Neural progenitor cell (in vitro differentiated cells): ENCODE measurements at regions not wholly inside any gene's neighbourhood (a gene's known extent, or its start where the extent isn't known, plus 50 kb on each side); places are given as distances from the start of the nearest gene placed in this dataset.

Experiments used
- DNase-seq: peaks from one replicate; pipeline ENCODE4 v3.0.0-alpha.2; 2016; ENCODE audit warnings: low spot score
- H2AFZ ChIP-seq: fragments of 200-600 bp; sonication (generic); replicated peaks from 2 replicates; pipeline ENCODE4 v1.6.1; 2016; ENCODE audit warnings: antibody characterized with exemption
- H3F3A ChIP-seq: fragments of 200-600 bp; sonication (generic); 2 replicates; pipeline ENCODE4 v1.6.1; 2016; ENCODE audit warnings: antibody characterized with exemption, low read depth
- H3K27ac ChIP-seq: fragments of 200-600 bp; sonication (generic); 2 replicates; pipeline ENCODE4 v1.5.1; 2016; ENCODE audit warnings: mild to moderate bottlenecking
- H3K27me3 ChIP-seq: fragments of 200-600 bp; sonication (generic); 2 replicates; pipeline ENCODE4 v1.6.1; 2016; ENCODE audit warnings: mild to moderate bottlenecking, moderate library complexity
- H3K36me3 ChIP-seq: fragments of 200-600 bp; sonication (generic); 2 replicates; pipeline ENCODE4 v1.5.1; 2016
- H3K4me1 ChIP-seq: fragments of 200-600 bp; sonication (generic); 2 replicates; pipeline ENCODE4 v1.6.1; 2016; ENCODE audit warnings: mixed run types
- H3K4me2 ChIP-seq: fragments of 200-600 bp; sonication (generic); 2 replicates; pipeline ENCODE4 v1.6.1; 2016
- H3K4me3 ChIP-seq: fragments of 200-600 bp; sonication (generic); 2 replicates; pipeline ENCODE4 v1.5.1; 2016
- H3K79me2 ChIP-seq: fragments of 200-600 bp; sonication (generic); 2 replicates; pipeline ENCODE4 v1.6.1; 2016; ENCODE audit warnings: low read depth
- H3K9ac ChIP-seq: fragments of 200-600 bp; sonication (generic); 2 replicates; pipeline ENCODE4 v1.6.1; 2016
- H3K9me3 ChIP-seq: fragments of 200-600 bp; sonication (generic); 2 replicates; pipeline ENCODE4 v1.5.1; 2016; ENCODE audit warnings: low read depth
- H4K20me1 ChIP-seq: fragments of 200-600 bp; sonication (generic); 2 replicates; pipeline ENCODE4 v1.6.1; 2016; ENCODE audit warnings: low read depth
- H3K27ac Mint-ChIP-seq: 3 replicates; pipeline ENCODE4 v1.8.0; 2021; ENCODE audit warnings: mixed read lengths
- H3K27me3 Mint-ChIP-seq: 2 replicates; pipeline ENCODE4 v1.8.0; 2022; ENCODE audit warnings: low read depth, mild to moderate bottlenecking, inconsistent platforms, moderate library complexity, mixed read lengths; ENCODE audit not compliant: insufficient read depth
- H3K36me3 Mint-ChIP-seq: 3 replicates; pipeline ENCODE4 v1.8.0; 2021; ENCODE audit warnings: mixed read lengths
- H3K4me1 Mint-ChIP-seq: 3 replicates; pipeline ENCODE4 v1.8.0; 2021; ENCODE audit warnings: mixed read lengths
- H3K4me3 Mint-ChIP-seq: 3 replicates; pipeline ENCODE4 v1.8.0; 2021; ENCODE audit warnings: mild to moderate bottlenecking, moderate library complexity, mixed read lengths
- H3K9me3 Mint-ChIP-seq: 3 replicates; pipeline ENCODE4 v1.8.0; 2020; ENCODE audit warnings: mixed read lengths
- EZH2 ChIP-seq: fragments of 200-600 bp; sonication (generic); IDR thresholded peaks from 2 replicates; pipeline ENCODE4 v1.6.1; 2017; ENCODE audit warnings: antibody characterized with exemption, mild to moderate bottlenecking, moderate library complexity
- EZH2phosphoT487 ChIP-seq: fragments of 200-600 bp; sonication (generic); IDR thresholded peaks from 2 replicates; pipeline ENCODE4 v1.6.1; 2017; ENCODE audit warnings: antibody characterized with exemption
- TF ChIP-seq, protein P1 (sequence below): fragments of 200-600 bp; sonication (generic); IDR thresholded peaks from 2 replicates; pipeline ENCODE4 v1.5.1; 2017; ENCODE audit warnings: antibody characterized with exemption, mild to moderate bottlenecking

DNA sequence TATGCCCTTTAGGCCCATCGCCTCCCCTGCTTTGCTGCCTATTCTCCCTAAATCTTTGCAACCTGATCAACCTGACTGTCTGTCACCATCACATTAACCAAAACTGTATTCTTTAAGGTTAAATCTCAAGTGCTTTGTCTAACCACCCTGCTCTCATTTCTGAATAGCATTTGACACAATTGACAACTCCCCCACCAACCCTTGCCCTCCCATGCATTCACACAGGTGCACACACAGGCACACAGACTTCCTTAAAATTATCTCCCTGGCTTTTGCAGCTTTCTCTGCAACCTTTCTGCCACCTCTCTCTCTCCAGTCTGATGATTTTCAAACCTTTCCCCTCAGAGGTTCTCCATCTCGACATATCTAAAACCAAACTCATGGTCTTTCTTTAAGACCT lies 64.6 kb upstream of the ST8SIA3 start:
- no peaks in the 10 kb centered on the region for H3K4me1 ChIP-seq
- no peaks in the 10 kb centered on the region for H4K20me1 ChIP-seq
- no peaks in the 10 kb centered on the region for H3K36me3 ChIP-seq
- Mint-ChIP-seq H3K27ac (no peak overlapping the region), H3K9me3 (peaks cover 6% of the 10 kb centered on the region), H3K4me1 (no peaks in the 10 kb centered on the region), H3K36me3 (no peaks in the 10 kb centered on the region), H3K4me3 (no peak overlapping the region), H3K27me3 (no peaks in the 10 kb centered on the region)
- H3K79me2 ChIP-seq = no peaks in the 10 kb centered on the region
- no peak overlapping the region for H3K4me3 ChIP-seq
- TF ChIP-seq, protein P1, sequence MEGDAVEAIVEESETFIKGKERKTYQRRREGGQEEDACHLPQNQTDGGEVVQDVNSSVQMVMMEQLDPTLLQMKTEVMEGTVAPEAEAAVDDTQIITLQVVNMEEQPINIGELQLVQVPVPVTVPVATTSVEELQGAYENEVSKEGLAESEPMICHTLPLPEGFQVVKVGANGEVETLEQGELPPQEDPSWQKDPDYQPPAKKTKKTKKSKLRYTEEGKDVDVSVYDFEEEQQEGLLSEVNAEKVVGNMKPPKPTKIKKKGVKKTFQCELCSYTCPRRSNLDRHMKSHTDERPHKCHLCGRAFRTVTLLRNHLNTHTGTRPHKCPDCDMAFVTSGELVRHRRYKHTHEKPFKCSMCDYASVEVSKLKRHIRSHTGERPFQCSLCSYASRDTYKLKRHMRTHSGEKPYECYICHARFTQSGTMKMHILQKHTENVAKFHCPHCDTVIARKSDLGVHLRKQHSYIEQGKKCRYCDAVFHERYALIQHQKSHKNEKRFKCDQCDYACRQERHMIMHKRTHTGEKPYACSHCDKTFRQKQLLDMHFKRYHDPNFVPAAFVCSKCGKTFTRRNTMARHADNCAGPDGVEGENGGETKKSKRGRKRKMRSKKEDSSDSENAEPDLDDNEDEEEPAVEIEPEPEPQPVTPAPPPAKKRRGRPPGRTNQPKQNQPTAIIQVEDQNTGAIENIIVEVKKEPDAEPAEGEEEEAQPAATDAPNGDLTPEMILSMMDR = no peak
- H3K9ac ChIP-seq = no peak overlapping the region
- no peaks in the 10 kb centered on the region for H3K9me3 ChIP-seq
- no peak overlapping the region for H3K4me2 ChIP-seq
- DNase-seq = no peak
- no peaks in the 10 kb centered on the region for H3K27me3 ChIP-seq
- no peak overlapping the region for H2AFZ ChIP-seq
- no peak overlapping the region for H3K27ac ChIP-seq
- no peaks in the 10 kb centered on the region for H3F3A ChIP-seq

GRCh38 chr18:57294547-57294946 lies 57.8 kb upstream of the ST8SIA3 start:
- H3K4me3 Mint-ChIP-seq = no peak overlapping the region
- TF ChIP-seq EZH2phosphoT487 = no peak
- TF ChIP-seq, protein P1 = no peak
- no peak for TF ChIP-seq EZH2

GRCh38 chr18:57296336-57296735 lies 56.0 kb upstream of the ST8SIA3 start:
- Histone ChIP-seq H3K79me2 (no peaks in the 10 kb centered on the region), H3K9ac (no peak overlapping the region), H2AFZ (no peak overlapping the region), H3K27me3 (no peaks in the 10 kb centered on the region), H3K27ac (no peak overlapping the region), H3K4me2 (no peak overlapping the region), H3F3A (no peaks in the 10 kb centered on the region), H3K9me3 (no peaks in the 10 kb centered on the region), H3K36me3 (no peaks in the 10 kb centered on the region), H3K4me1 (no peaks in the 10 kb centered on the region), H3K4me3 (no peak overlapping the region), H4K20me1 (no peaks in the 10 kb centered on the region)
- H3K27ac Mint-ChIP-seq = no peak overlapping the region
- no peaks in the 10 kb centered on the region for H3K36me3 Mint-ChIP-seq
- H3K4me3 Mint-ChIP-seq = no peak overlapping the region
- no peak for DNase-seq
- no peaks in the 10 kb centered on the region for H3K9me3 Mint-ChIP-seq
- H3K27me3 Mint-ChIP-seq = peaks cover 3% of the 10 kb centered on the region
- TF ChIP-seq, protein P1 = no peak
- TF ChIP-seq EZH2 (no peak), EZH2phosphoT487 (no peak)
- H3K4me1 Mint-ChIP-seq = peaks cover 6% of the 10 kb centered on the region

More at GRCh38 chr18:57294547-57294946, 57.8 kb upstream of the ST8SIA3 start:
- H3K4me2 ChIP-seq = no peak overlapping the region
- no peak overlapping the region for H3K4me3 ChIP-seq
- no peak overlapping the region for H3K27ac ChIP-seq
- H3K4me1 ChIP-seq = no peaks in the 10 kb centered on the region
- no peak overlapping the region for H3K27ac Mint-ChIP-seq
- no peak overlapping the region for H2AFZ ChIP-seq
- H3K36me3 ChIP-seq = no peaks in the 10 kb centered on the region
- H3K27me3 ChIP-seq = no peaks in the 10 kb centered on the region
- no peak overlapping the region for H3K9ac ChIP-seq
- DNase-seq = no peak
- no peaks in the 10 kb centered on the region for H3K36me3 Mint-ChIP-seq
- no peaks in the 10 kb centered on the region for H3K4me1 Mint-ChIP-seq
- no peaks in the 10 kb centered on the region for H3K9me3 ChIP-seq
- peaks cover under 1% of the 10 kb centered on the region for H3K9me3 Mint-ChIP-seq
- H3K79me2 ChIP-seq = no peaks in the 10 kb centered on the region
- no peaks in the 10 kb centered on the region for H4K20me1 ChIP-seq
- no peaks in the 10 kb centered on the region for H3F3A ChIP-seq
- peaks cover 3% of the 10 kb centered on the region for H3K27me3 Mint-ChIP-seq

DNA sequence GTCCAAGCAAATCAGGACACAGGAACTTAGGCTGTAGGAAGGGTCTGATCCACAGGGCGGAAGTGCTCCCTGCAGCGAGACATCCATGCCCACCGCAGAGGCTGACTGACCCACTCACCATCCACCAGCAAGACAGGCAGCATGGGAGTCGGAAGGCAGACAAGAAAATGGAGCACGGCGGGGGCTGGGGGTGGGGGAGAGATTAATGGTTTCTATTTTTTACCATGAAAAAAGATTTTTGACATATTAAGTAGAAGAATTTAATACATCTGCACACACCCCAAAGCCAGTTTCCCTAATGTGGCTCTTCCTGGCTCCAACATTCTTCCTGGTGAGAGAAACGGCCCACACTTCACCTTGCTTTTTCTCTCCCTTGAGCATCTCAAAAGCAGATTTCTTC lies 55.1 kb upstream of the ST8SIA3 start:
- Mint-ChIP-seq H3K27me3 (peaks cover 4% of the 10 kb centered on the region), H3K4me3 (no peak overlapping the region), H3K36me3 (no peaks in the 10 kb centered on the region)

More for the DNA sequence above, 55.1 kb upstream of the ST8SIA3 start:
- DNase-seq = no peak
- Histone ChIP-seq H4K20me1 (no peaks in the 10 kb centered on the region), H3K9ac (no peak overlapping the region), H3K4me3 (no peak overlapping the region), H3K79me2 (no peaks in the 10 kb centered on the region), H3K9me3 (no peaks in the 10 kb centered on the region), H3K36me3 (no peaks in the 10 kb centered on the region), H2AFZ (no peak overlapping the region), H3K27ac (no peak overlapping the region), H3F3A (no peaks in the 10 kb centered on the region), H3K4me2 (no peak overlapping the region), H3K4me1 (peaks cover 9% of the 10 kb centered on the region), H3K27me3 (no peaks in the 10 kb centered on the region)
- TF ChIP-seq EZH2 (no peak), EZH2phosphoT487 (no peak)
- H3K9me3 Mint-ChIP-seq = no peaks in the 10 kb centered on the region
- H3K4me1 Mint-ChIP-seq = peaks cover 16% of the 10 kb centered on the region
- H3K27ac Mint-ChIP-seq = no peak overlapping the region
